ENCODE measurements at regions not wholly inside any gene's neighbourhood (a gene's known extent, or its start where the extent isn't known, plus 50 kb on each side); places are given as distances from the start of the nearest gene placed in this dataset.

DNA sequence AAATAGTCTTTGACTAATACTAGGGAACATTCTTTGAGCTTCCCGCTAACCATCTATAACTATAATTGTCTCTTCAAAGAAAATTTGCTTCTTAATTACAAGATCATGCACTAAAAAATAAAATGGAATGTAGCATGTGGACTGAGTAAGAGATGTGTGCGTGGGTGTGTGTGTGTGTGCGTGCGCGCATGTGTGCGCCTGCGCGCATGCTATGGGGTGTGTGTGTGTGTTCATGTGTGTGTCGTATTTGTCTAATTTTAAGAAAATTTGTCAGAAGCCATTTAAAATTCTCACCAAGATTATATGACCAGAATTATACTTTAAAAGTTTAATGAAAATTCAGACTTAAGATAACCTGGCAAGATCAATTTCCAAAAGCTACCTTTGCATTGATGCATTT lies 593.0 kb downstream of the ACTL7B start:
- H3K9me2 ChIP-seq (replicated peaks; ENCODE audit: low read depth, low read length), result no peaks in the 10 kb centered on the region
- no peaks in the 10 kb centered on the region for H3F3A ChIP-seq (ENCODE audit: low read depth)

DNA sequence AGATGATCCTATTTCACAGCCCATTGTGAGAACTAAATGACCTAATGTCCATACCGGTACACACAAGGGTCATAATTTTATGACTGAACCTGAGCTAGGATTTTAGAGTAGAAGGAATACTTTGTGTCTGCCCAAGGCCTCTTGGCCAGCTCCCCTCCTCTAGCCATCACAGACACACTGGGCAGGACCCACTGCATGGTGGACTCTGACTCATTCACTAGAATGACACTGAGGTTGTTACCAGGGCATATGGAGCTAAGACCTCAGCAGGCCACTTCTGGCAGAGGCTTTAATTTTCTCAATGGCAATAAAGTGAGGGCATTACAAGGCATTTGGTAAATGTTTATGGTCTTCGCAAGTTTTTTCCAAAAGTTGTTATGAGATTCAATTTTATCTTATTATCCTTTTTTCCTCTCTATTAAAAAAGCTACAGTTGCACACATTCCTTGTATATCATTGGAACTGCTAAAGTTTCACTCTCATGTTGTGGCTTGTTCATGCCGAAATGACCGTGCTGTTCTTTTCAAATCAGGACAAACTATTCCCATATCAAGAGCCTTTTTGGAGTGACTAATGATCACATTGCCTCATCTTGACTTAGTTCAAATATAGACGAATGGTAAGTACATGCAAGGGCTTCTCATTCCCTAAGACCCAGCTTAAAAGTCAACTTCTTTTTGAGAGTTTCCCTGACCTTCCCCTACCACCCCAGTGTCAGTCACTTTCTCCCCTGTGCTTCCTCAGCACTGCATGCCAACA lies 595.7 kb downstream of the ACTL7B start:
- H3K36me3 ChIP-seq (ENCODE audit: insufficient read depth, low read length), result no peaks in the 10 kb centered on the region
- H3K4me3 ChIP-seq (ENCODE audit: low read length, poor library complexity, severe bottlenecking), result no peak overlapping the region
- H3K4me2 ChIP-seq (ENCODE audit: low read depth, low read length, poor library complexity, severe bottlenecking), result no peak overlapping the region
- H4K20me1 ChIP-seq (ENCODE audit: insufficient read depth, low read length, poor library complexity, severe bottlenecking), result no peaks in the 10 kb centered on the region
- H3K27me3 ChIP-seq (ENCODE audit: insufficient read depth, low read length, poor library complexity, severe bottlenecking), result no peaks in the 10 kb centered on the region
- H2AFZ ChIP-seq (ENCODE audit: low read length), result no peak overlapping the region
- no peak overlapping the region for H3K9ac ChIP-seq (ENCODE audit: low read depth, low read length, poor library complexity, severe bottlenecking)
- TF ChIP-seq EZH2phosphoT487 (IDR thresholded peaks at IDR 0.05; ENCODE audit: borderline replicate concordance), result no peak
- TF ChIP-seq, protein P1, sequence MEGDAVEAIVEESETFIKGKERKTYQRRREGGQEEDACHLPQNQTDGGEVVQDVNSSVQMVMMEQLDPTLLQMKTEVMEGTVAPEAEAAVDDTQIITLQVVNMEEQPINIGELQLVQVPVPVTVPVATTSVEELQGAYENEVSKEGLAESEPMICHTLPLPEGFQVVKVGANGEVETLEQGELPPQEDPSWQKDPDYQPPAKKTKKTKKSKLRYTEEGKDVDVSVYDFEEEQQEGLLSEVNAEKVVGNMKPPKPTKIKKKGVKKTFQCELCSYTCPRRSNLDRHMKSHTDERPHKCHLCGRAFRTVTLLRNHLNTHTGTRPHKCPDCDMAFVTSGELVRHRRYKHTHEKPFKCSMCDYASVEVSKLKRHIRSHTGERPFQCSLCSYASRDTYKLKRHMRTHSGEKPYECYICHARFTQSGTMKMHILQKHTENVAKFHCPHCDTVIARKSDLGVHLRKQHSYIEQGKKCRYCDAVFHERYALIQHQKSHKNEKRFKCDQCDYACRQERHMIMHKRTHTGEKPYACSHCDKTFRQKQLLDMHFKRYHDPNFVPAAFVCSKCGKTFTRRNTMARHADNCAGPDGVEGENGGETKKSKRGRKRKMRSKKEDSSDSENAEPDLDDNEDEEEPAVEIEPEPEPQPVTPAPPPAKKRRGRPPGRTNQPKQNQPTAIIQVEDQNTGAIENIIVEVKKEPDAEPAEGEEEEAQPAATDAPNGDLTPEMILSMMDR (conservative IDR thresholded peaks at IDR 0.05; ENCODE audit: low read length), result no peak
- H3K4me1 ChIP-seq (ENCODE audit: insufficient read depth, low read length, poor library complexity, severe bottlenecking), result no peaks in the 10 kb centered on the region
- no peaks in the 10 kb centered on the region for H3F3A ChIP-seq (ENCODE audit: low read depth)
- H3K9me2 ChIP-seq (replicated peaks; ENCODE audit: low read depth, low read length), result no peaks in the 10 kb centered on the region
- H3K9me3 ChIP-seq (ENCODE audit: insufficient read depth, low read depth, low read length), result no peaks in the 10 kb centered on the region
- H3K79me2 ChIP-seq (ENCODE audit: insufficient read depth, low read length), result no peaks in the 10 kb centered on the region

More for the DNA sequence above, 593.0 kb downstream of the ACTL7B start:
- H3K9ac ChIP-seq (ENCODE audit: low read depth, low read length, poor library complexity, severe bottlenecking), result no peak overlapping the region
- no peaks in the 10 kb centered on the region for H3K36me3 ChIP-seq (ENCODE audit: insufficient read depth, low read length)
- TF ChIP-seq, protein P1 (conservative IDR thresholded peaks at IDR 0.05; ENCODE audit: low read length), result no peak
- TF ChIP-seq EZH2phosphoT487 (IDR thresholded peaks at IDR 0.05; ENCODE audit: borderline replicate concordance), result no peak
- no peaks in the 10 kb centered on the region for H3K27me3 ChIP-seq (ENCODE audit: insufficient read depth, low read length, poor library complexity, severe bottlenecking)
- H2AFZ ChIP-seq (ENCODE audit: low read length), result no peak overlapping the region
- H3K4me1 ChIP-seq (ENCODE audit: insufficient read depth, low read length, poor library complexity, severe bottlenecking), result no peaks in the 10 kb centered on the region
- no peaks in the 10 kb centered on the region for H3K9me3 ChIP-seq (ENCODE audit: insufficient read depth, low read depth, low read length)
- H3K79me2 ChIP-seq (ENCODE audit: insufficient read depth, low read length), result no peaks in the 10 kb centered on the region
- no peaks in the 10 kb centered on the region for H4K20me1 ChIP-seq (ENCODE audit: insufficient read depth, low read length, poor library complexity, severe bottlenecking)
- H3K4me3 ChIP-seq (ENCODE audit: low read length, poor library complexity, severe bottlenecking), result no peak overlapping the region
- H3K4me2 ChIP-seq (ENCODE audit: low read depth, low read length, poor library complexity, severe bottlenecking), result no peak overlapping the region

DNA sequence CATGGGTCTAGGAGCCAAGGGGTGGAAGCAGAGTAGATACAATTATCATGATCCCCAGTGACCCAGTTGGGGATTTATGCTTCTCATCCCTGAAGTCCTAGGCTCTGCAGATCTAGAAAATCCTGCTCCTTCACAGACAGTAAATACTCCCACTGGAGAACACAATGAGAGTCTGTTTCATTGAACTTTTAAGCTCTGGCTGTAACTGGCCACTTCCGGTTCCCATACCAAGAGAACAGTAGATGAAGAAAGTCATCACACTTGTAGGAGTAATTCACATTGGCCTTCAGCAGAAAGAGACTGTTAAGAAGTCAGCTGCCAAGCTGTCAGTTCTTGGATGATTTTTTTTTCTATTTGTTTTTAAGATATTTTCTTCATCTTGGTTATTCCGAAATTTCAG lies 597.1 kb downstream of the ACTL7B start:
- Histone ChIP-seq H3K9me2 (replicated peaks; ENCODE audit: low read depth, low read length) (no peaks in the 10 kb centered on the region), H3K9ac (ENCODE audit: low read depth, low read length, poor library complexity, severe bottlenecking) (no peak overlapping the region), H3K4me1 (ENCODE audit: insufficient read depth, low read length, poor library complexity, severe bottlenecking) (no peaks in the 10 kb centered on the region), H3K4me3 (ENCODE audit: low read length, poor library complexity, severe bottlenecking) (no peak overlapping the region), H3K36me3 (ENCODE audit: insufficient read depth, low read length) (no peaks in the 10 kb centered on the region), H3K27me3 (ENCODE audit: insufficient read depth, low read length, poor library complexity, severe bottlenecking) (no peaks in the 10 kb centered on the region), H4K20me1 (ENCODE audit: insufficient read depth, low read length, poor library complexity, severe bottlenecking) (no peaks in the 10 kb centered on the region), H3F3A (ENCODE audit: low read depth) (no peaks in the 10 kb centered on the region), H3K4me2 (ENCODE audit: low read depth, low read length, poor library complexity, severe bottlenecking) (no peak overlapping the region), H3K79me2 (ENCODE audit: insufficient read depth, low read length) (no peaks in the 10 kb centered on the region), H2AFZ (ENCODE audit: low read length) (no peak overlapping the region), H3K9me3 (ENCODE audit: insufficient read depth, low read depth, low read length) (no peaks in the 10 kb centered on the region)
- TF ChIP-seq, protein P1 (conservative IDR thresholded peaks at IDR 0.05; ENCODE audit: low read length), result no peak
- no peak for TF ChIP-seq EZH2phosphoT487 (IDR thresholded peaks at IDR 0.05; ENCODE audit: borderline replicate concordance)

Data from Loucy (cell line).